Fibroblast of skin of left quadriceps (primary cell): ENCODE measurements at regions not wholly inside any gene's neighbourhood (a gene's known extent, or its start where the extent isn't known, plus 50 kb on each side); places are given as distances from the start of the nearest gene placed in this dataset.
"Not testable (repeated sequence)": the region's sequence is repeated elsewhere in the genome, so short reads cannot be mapped to it uniquely, and the experiment has no call there.

Experiments used
- DNase-seq, 2 experiments: peaks; one replicate each; pipeline ENCODE4 v3.0.0-alpha.2; 2013; ENCODE audit warnings: low read depth in 2 of 2

- no peak for DNase-seq
These were observed 56.1 kb downstream of the CAPZA3 start for GRCh38 chr12:18794000-18794399.

GRCh38 chr12:18797604-18798003 lies 59.7 kb downstream of the CAPZA3 start:
- DNase-seq = no peak

GRCh38 chr12:18798535-18799361 lies 60.8 kb downstream of the CAPZA3 start:
- DNase-seq = peak; percentile 81 to 84

GRCh38 chr12:18799561-18799960 lies 61.6 kb downstream of the CAPZA3 start:
- peak; percentile 31 to 36 for DNase-seq

GRCh38 chr12:18805516-18806248 lies 67.8 kb downstream of the CAPZA3 start:
- DNase-seq = no peak

GRCh38 chr12:18807714-18808113 lies 69.8 kb downstream of the CAPZA3 start:
- DNase-seq = no peak

- no peak for DNase-seq
These were observed 70.3 kb downstream of the CAPZA3 start for GRCh38 chr12:18808221-18808620.

- DNase-seq = no peak
These were observed 72.8 kb downstream of the CAPZA3 start for GRCh38 chr12:18810537-18811253.

- DNase-seq = no peak
These were observed 73.4 kb downstream of the CAPZA3 start for GRCh38 chr12:18811273-18811672.

- DNase-seq = no peak
These were observed 75.8 kb downstream of the CAPZA3 start for GRCh38 chr12:18813753-18814152.

- DNase-seq = no peak
These were observed 80.8 kb downstream of the CAPZA3 start for GRCh38 chr12:18818579-18819268.

GRCh38 chr12:18819484-18819883 lies 81.6 kb downstream of the CAPZA3 start:
- no peak for DNase-seq

GRCh38 chr12:18823461-18823860 lies 85.5 kb downstream of the CAPZA3 start:
- DNase-seq = no peak

GRCh38 chr12:18824287-18824686 lies 86.4 kb downstream of the CAPZA3 start:
- DNase-seq = no peak

- no peak for DNase-seq
These were observed 87.2 kb downstream of the CAPZA3 start for GRCh38 chr12:18825138-18825537.

GRCh38 chr12:18827913-18828312 lies 90.0 kb downstream of the CAPZA3 start:
- no peak for DNase-seq

- DNase-seq = no peak
These were observed 90.6 kb downstream of the CAPZA3 start for GRCh38 chr12:18828483-18828882.

- no peak for DNase-seq
These were observed 91.1 kb downstream of the CAPZA3 start for GRCh38 chr12:18828987-18829386.

GRCh38 chr12:18832932-18833331 lies 95.0 kb downstream of the CAPZA3 start:
- DNase-seq = not testable (repeated sequence)

- no peak for DNase-seq
These were observed 99.1 kb downstream of the CAPZA3 start for GRCh38 chr12:18837025-18837424.

GRCh38 chr12:18837505-18837904 lies 99.6 kb downstream of the CAPZA3 start:
- DNase-seq = no peak

- DNase-seq = not testable (repeated sequence)
These were observed 103.1 kb downstream of the CAPZA3 start for GRCh38 chr12:18840997-18841396.
